Stimulated activated CD4-positive, alpha-beta T cell treated with anti-CD3 and anti-CD28 coated beads, TNF-alpha, amount 100 ng/mL, for 4 hours (primary cell): ENCODE measurements at regions not wholly inside any gene's neighbourhood (a gene's known extent, or its start where the extent isn't known, plus 50 kb on each side); places are given as distances from the start of the nearest gene placed in this dataset.

Source experiments
- DNase-seq, 3 experiments: peaks; one replicate each; pipeline ENCODE4 v3.0.0-alpha.2; 2020; ENCODE audit warnings: low read depth in 3 of 3

- DNase-seq, result no peak
Observed at GRCh38 chrX:79300856-79301255, 66.3 kb downstream of the ITM2A start.

DNA sequence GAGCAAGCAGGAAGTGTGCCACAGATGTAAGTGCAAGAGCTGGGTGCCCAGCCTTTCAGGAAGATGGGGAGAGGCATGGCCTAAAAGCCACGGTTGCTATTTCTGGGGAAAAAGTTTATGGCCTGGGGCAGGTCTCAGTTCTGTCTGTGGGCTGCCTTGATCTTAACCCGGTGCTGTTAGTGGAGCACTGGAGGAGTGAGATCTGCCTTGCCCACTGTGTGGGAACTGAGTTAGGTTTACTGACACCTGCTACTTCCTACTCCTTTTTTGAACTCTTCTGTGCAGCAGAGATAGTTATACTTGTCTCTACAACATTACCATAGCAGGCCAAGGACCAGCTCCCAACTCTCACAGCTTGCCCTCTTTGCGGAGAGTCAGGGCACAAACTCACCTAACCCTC lies 76.5 kb downstream of the ITM2A start:
- DNase-seq, result no peak

DNA sequence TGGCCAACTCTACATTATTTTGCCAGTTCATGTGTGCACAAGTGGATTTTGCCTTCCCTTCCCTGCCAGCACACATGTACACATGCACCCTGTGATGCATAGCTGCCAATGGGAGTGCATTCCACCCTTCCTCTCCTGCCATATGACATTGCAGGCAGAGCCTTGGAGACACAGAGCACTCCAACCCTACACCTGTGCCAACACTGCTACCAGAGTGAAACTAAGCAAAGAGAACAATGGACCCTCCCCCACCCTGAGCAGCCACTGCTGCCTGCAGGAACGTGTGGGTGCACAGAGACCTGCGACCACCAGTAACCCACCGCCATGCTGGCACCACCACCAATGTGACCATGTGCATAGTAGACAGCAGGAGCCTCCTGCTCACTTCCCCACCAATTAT lies 78.4 kb downstream of the ITM2A start:
- no peak for DNase-seq

DNA sequence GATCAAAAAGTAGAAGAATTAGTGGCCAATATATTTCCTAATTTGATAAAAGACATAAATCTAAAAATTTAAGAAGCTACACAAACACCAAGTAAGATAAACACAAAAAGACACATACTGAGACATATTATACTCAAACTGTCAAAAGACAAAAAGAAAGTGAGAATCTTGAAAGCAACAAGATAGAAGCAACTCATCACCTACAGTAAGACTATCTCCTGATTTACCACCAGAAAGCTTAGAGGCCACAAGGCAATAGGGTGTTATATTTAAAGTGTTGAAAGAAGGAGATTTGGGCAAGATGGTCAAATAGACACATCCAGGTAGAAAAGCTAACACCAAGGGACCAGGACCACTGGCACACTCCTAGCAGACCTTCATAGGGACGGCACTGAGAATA lies 79.4 kb downstream of the ITM2A start:
- no peak for DNase-seq

GRCh38 chrX:79281775-79282174 lies 85.4 kb downstream of the ITM2A start:
- DNase-seq, result no peak

GRCh38 chrX:79270401-79270800 lies 96.7 kb downstream of the ITM2A start:
- DNase-seq, result peak; percentile 27 to 63 (median 57)

- no peak for DNase-seq
Observed at GRCh38 chrX:79268788-79269187, 98.3 kb downstream of the ITM2A start.

GRCh38 chrX:79266702-79267101 lies 100.4 kb downstream of the ITM2A start:
- no peak for DNase-seq

- DNase-seq, result no peak
Observed at GRCh38 chrX:79263550-79263949, 103.6 kb downstream of the ITM2A start.

DNA sequence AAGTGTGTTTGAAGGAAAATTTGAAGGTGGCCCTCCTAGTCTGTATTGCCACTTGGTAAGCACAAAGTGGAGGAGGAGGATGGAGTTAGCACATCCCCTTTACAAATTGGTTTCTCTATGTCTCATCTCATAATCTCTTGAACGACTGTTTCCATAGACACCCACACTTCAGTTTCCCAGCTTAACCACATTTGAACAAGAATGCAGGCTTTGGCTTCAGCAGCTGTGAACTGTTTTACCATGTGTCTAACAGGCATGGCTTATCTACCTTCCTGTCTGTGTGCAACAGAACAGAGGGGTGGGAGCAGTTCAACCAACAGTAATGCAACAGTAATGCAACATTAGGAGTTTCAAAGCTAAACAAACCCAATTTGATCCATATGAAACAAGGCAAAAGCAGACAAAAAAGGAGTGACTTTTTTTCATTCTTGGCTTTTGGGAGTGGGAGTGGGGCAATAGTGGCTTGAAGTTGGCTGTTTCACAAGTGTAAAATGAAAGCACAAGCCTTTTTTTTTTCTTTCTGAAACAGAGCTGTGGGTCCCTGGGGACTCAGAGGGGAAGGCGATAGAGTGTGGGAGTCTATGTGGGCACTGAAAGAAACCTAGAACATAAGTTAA lies 108.0 kb downstream of the ITM2A start:
- DNase-seq, result peak; percentile 4 to 43 (median 14)

DNA sequence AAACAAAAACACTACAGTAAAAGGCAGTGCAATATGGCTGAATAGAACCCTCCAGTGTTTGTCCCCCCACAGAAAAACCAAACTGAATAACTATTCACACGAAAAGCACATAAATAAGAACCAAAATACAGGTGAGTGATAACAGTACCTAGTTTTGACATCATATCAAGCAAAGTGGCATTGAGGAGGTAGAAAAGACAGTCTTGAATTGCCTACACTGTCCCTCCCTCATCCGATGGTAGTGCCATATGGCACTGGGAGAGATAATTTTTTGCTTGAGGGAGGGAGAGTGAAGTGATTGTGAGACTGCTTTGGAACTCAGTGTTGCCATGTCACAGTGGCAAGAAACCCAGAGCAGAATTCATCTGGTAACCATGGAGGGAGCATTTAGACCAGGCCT lies 99.2 kb downstream of the GPR174 start:
- DNase-seq, result no peak

DNA sequence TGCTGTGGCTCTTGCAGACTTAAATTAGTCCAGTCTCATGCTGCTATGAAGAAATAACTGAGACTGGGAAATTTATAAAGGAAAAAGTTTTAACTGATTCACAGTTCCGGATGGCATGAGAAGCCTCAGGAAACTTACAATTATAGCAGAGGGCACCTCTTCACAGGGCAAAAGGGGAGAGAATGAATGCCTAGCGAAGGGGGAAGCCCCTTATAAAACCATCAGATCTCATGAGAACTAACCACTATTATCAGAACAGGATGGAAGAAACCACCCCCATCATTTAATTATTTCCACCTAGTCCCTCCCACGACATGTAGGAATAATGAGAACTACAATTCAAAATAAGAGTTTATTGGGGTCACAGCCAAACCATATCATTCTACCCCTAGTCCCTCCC lies 91.4 kb downstream of the GPR174 start:
- DNase-seq, result no peak

- no peak for DNase-seq
Observed at GRCh38 chrX:79231662-79232061, 87.2 kb downstream of the GPR174 start.
